ENCODE measurements at regions not wholly inside any gene's neighbourhood (a gene's known extent, or its start where the extent isn't known, plus 50 kb on each side); places are given as distances from the start of the nearest gene placed in this dataset.
"Not testable (repeated sequence)": the region's sequence is repeated elsewhere in the genome, so short reads cannot be mapped to it uniquely, and the experiment has no call there.

DNA sequence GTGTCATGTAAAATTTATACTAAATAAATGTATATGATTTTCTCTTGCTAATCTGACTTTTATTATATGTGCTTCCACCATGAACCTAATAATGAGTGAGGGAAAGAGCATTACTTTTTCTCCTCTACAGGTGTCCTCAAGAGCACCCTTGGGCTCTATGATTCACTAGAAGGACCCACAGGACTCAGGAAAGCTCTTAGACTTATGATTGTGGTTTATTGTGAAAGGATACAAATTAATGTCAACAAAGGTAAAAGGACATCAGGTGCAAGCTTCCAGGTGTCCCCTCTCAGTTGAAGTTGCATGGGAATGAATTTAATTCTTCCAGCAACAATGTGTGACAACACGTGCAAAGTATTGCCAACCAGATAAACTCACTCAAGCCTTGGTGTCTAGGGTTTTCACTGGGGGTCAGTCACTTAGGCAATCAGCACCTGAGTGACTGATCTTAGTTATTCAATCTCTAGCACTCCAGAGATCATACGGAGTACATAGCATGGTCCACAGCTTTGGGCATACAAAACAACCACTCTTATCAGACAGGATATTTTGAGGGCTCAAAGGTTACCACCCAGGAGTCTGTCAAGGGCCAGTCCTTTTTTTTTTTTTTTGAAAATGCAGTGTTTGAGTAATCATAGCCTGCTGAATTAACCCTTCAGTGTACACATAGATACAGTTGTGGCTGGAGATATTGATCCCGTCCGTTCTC is 1518.1 kb downstream of the KHDRBS2 start:
- intact Hi-C loops (cut with micrococcal nuclease; ENCODE audit: unreplicated experiment); H3K9me3 ChIP-seq (ENCODE audit: control insufficient read depth, insufficient read depth, low read depth, low read length); CTCF ChIA-PET; H3K27ac ChIP-seq (ENCODE audit: low read length); H3K4me1 ChIP-seq (ENCODE audit: control insufficient read depth, insufficient read depth, low read length); H3K36me3 ChIP-seq (ENCODE audit: control insufficient read depth, insufficient read depth, low read length); ATAC-seq; DNase-seq (ENCODE audit: low read depth, low spot score); BruUV-seq (replicated peaks); H3K27me3 ChIP-seq (ENCODE audit: control insufficient read depth, insufficient read depth, low read length); in situ Hi-C loops (cut with HindIII; ENCODE audit: low pct_unique_long_range_greater_than_20kb, low sequenced_read_pairs); H3K4me3 ChIP-seq (ENCODE audit: low read depth in 2 of 2, low read length in 2 of 2); POLR2A ChIA-PET: not testable (repeated sequence)

DNA sequence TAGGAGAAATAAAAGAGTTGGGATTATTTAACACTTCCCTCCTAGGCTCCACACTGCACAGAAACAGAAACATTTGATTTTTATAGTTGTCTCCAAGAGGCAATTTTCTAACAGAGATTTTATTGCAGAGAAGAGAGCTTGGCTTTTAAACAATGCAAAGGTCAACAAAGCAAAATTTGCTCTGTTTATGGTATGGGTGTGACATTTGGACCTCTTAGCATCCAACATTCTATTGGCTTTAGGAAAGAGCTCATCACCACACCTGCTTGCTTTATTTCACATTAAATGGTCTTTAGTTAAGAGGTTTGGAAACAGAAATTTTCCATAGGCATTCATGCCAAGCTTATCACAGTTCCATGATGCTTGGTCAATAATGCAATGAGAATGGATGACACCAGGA is 1520.7 kb downstream of the KHDRBS2 start:
- POLR2A ChIA-PET; intact Hi-C loops (cut with micrococcal nuclease; ENCODE audit: unreplicated experiment); CTCF ChIA-PET; H3K27me3 ChIP-seq (ENCODE audit: control insufficient read depth, insufficient read depth, low read length); H3K36me3 ChIP-seq (ENCODE audit: control insufficient read depth, insufficient read depth, low read length); H3K9me3 ChIP-seq (ENCODE audit: control insufficient read depth, insufficient read depth, low read depth, low read length); in situ Hi-C loops (cut with HindIII; ENCODE audit: low pct_unique_long_range_greater_than_20kb, low sequenced_read_pairs); H3K4me3 ChIP-seq (ENCODE audit: low read depth in 2 of 2, low read length in 2 of 2); H3K27ac ChIP-seq (ENCODE audit: low read length); BruUV-seq (replicated peaks); H3K4me1 ChIP-seq (ENCODE audit: control insufficient read depth, insufficient read depth, low read length); ATAC-seq; DNase-seq (ENCODE audit: low read depth, low spot score): not testable (repeated sequence)

DNA sequence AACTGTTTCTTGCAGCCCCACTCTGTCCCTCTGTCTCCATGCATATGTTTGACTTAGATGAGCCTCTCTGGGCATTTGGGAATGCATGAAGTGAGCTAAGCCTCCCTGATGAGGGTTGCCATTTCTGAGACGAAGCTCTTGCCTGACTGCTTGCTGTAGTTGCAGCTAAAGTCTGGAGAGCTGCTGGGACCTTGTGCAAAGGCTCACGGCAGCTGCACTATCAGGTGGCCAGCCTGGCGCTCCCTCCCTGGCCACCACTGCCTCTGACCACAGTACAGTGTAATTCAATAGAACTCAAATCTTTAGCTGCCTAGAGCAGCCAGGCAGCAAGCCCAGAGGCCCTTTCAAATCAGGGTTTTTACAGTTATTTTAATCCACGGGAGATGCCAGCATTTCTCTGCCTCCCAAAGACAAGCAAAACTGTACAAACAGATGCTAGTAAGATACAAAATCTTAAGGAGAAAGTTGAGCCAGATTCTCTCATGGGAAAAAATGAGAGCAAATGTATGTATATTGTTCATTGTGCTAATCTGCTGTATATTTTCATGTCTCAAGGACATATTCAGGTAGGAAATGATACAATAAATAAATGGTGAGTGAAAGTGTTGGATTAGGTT is 1522.5 kb downstream of the KHDRBS2 start:
- CTCF ChIA-PET; H3K4me3 ChIP-seq (ENCODE audit: low read depth in 2 of 2, low read length in 2 of 2); H3K9me3 ChIP-seq (ENCODE audit: control insufficient read depth, insufficient read depth, low read depth, low read length); BruUV-seq (replicated peaks); POLR2A ChIA-PET; H3K36me3 ChIP-seq (ENCODE audit: control insufficient read depth, insufficient read depth, low read length); H3K27me3 ChIP-seq (ENCODE audit: control insufficient read depth, insufficient read depth, low read length); H3K4me1 ChIP-seq (ENCODE audit: control insufficient read depth, insufficient read depth, low read length); ATAC-seq; in situ Hi-C loops (cut with HindIII; ENCODE audit: low pct_unique_long_range_greater_than_20kb, low sequenced_read_pairs); intact Hi-C loops (cut with micrococcal nuclease; ENCODE audit: unreplicated experiment); H3K27ac ChIP-seq (ENCODE audit: low read length); DNase-seq (ENCODE audit: low read depth, low spot score): not testable (repeated sequence)

DNA sequence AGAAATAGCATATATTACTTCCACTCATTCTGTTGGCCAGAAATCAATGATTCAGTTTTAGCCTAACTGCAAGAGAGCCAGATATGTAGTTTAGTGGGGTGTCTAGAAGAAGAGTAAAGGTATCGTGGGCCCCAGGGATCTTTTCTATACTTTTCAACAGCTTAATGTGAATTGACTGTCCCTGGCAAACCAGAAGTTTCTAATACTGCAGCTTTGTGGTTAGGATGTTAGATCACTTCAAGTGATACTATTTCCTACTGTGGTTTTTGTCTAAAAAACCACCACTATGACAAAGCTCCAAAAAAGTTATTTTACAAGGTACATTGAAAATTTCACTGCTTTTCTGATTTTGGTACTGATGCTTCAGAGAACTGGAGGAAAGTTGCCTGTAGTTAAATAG is 1525.1 kb downstream of the KHDRBS2 start:
- CTCF ChIA-PET; POLR2A ChIA-PET; H3K4me3 ChIP-seq (ENCODE audit: low read depth in 2 of 2, low read length in 2 of 2); ATAC-seq; H3K27me3 ChIP-seq (ENCODE audit: control insufficient read depth, insufficient read depth, low read length); H3K36me3 ChIP-seq (ENCODE audit: control insufficient read depth, insufficient read depth, low read length); BruUV-seq (replicated peaks); in situ Hi-C loops (cut with HindIII; ENCODE audit: low pct_unique_long_range_greater_than_20kb, low sequenced_read_pairs); H3K4me1 ChIP-seq (ENCODE audit: control insufficient read depth, insufficient read depth, low read length); H3K27ac ChIP-seq (ENCODE audit: low read length); DNase-seq (ENCODE audit: low read depth, low spot score); intact Hi-C loops (cut with micrococcal nuclease; ENCODE audit: unreplicated experiment); H3K9me3 ChIP-seq (ENCODE audit: control insufficient read depth, insufficient read depth, low read depth, low read length): not testable (repeated sequence)

- intact Hi-C loops (cut with micrococcal nuclease; ENCODE audit: unreplicated experiment); in situ Hi-C loops (cut with HindIII; ENCODE audit: low pct_unique_long_range_greater_than_20kb, low sequenced_read_pairs); H3K27me3 ChIP-seq (ENCODE audit: control insufficient read depth, insufficient read depth, low read length); CTCF ChIA-PET; BruUV-seq (replicated peaks); H3K4me3 ChIP-seq (ENCODE audit: low read depth in 2 of 2, low read length in 2 of 2); H3K36me3 ChIP-seq (ENCODE audit: control insufficient read depth, insufficient read depth, low read length); ATAC-seq; DNase-seq (ENCODE audit: low read depth, low spot score); POLR2A ChIA-PET; H3K4me1 ChIP-seq (ENCODE audit: control insufficient read depth, insufficient read depth, low read length); H3K9me3 ChIP-seq (ENCODE audit: control insufficient read depth, insufficient read depth, low read depth, low read length); H3K27ac ChIP-seq (ENCODE audit: low read length): not testable (repeated sequence)
Observed at GRCh38 chr6:60759149-60759825, 1526.7 kb downstream of the KHDRBS2 start.

DNA sequence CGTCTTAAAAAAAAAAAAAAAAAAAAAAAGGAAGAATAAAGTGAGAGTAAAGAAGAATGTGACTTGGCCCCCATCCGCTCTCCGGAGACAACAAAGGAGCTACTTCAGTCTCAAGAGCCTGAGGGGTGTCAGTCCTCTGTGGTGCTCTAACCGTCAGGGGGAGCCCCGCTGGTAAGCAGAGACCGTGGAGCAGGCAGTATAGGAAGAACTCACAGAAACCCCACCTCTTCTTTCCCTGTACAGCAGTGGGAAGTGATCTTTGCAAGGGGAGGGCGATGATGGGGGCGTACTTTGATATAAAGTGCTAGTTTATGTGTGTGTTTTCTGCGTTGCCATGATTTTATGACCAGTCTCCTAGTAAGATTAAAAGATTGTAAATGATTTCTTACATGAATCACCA is 1527.3 kb downstream of the KHDRBS2 start:
- in situ Hi-C loops (cut with HindIII; ENCODE audit: low pct_unique_long_range_greater_than_20kb, low sequenced_read_pairs); intact Hi-C loops (cut with micrococcal nuclease; ENCODE audit: unreplicated experiment); ATAC-seq: not testable (repeated sequence)

More for the DNA sequence above, 1527.3 kb downstream of the KHDRBS2 start:
- DNase-seq (ENCODE audit: low read depth, low spot score); H3K36me3 ChIP-seq (ENCODE audit: control insufficient read depth, insufficient read depth, low read length); CTCF ChIA-PET; H3K27ac ChIP-seq (ENCODE audit: low read length); H3K9me3 ChIP-seq (ENCODE audit: control insufficient read depth, insufficient read depth, low read depth, low read length); POLR2A ChIA-PET; H3K27me3 ChIP-seq (ENCODE audit: control insufficient read depth, insufficient read depth, low read length); H3K4me1 ChIP-seq (ENCODE audit: control insufficient read depth, insufficient read depth, low read length); H3K4me3 ChIP-seq (ENCODE audit: low read depth in 2 of 2, low read length in 2 of 2); BruUV-seq (replicated peaks): not testable (repeated sequence)
